Myocyte (in vitro differentiated cells): ENCODE measurements at regions not wholly inside any gene's neighbourhood (a gene's known extent, or its start where the extent isn't known, plus 50 kb on each side); places are given as distances from the start of the nearest gene placed in this dataset.

Experiments
- DNase-seq: peaks from one replicate; pipeline ENCODE4 v3.0.0-alpha.2; 2012; ENCODE audit warnings: low read depth

GRCh38 chr10:128606055-128606454 lies 479.8 kb upstream of the MKI67 start:
- DNase-seq: no peak

- DNase-seq: no peak
Measured at GRCh38 chr10:128608791-128609190, 482.6 kb upstream of the MKI67 start.

- DNase-seq: no peak
Measured at GRCh38 chr10:128609460-128609859, 483.2 kb upstream of the MKI67 start.

- no peak for DNase-seq
Measured at GRCh38 chr10:128610113-128610512, 483.9 kb upstream of the MKI67 start.

- no peak for DNase-seq
Measured at GRCh38 chr10:128612195-128612594, 486.0 kb upstream of the MKI67 start.

GRCh38 chr10:128612631-128613030 lies 486.4 kb upstream of the MKI67 start:
- DNase-seq: no peak

GRCh38 chr10:128614016-128614605 lies 487.9 kb upstream of the MKI67 start:
- no peak for DNase-seq

- DNase-seq: no peak
Measured at GRCh38 chr10:128614802-128615553, 488.8 kb upstream of the MKI67 start.

GRCh38 chr10:128617532-128617931 lies 491.3 kb upstream of the MKI67 start:
- DNase-seq: no peak

GRCh38 chr10:128622706-128623105 lies 496.5 kb upstream of the MKI67 start:
- DNase-seq: no peak

- no peak for DNase-seq
Measured at GRCh38 chr10:128623776-128624175, 497.6 kb upstream of the MKI67 start.

GRCh38 chr10:128624656-128625530 lies 498.7 kb upstream of the MKI67 start:
- no peak for DNase-seq

- DNase-seq: no peak
Measured at GRCh38 chr10:128625926-128626325, 499.7 kb upstream of the MKI67 start.

- no peak for DNase-seq
Measured at GRCh38 chr10:128626397-128627000, 500.3 kb upstream of the MKI67 start.

- no peak for DNase-seq
Measured at GRCh38 chr10:128627811-128628210, 501.6 kb upstream of the MKI67 start.

- no peak for DNase-seq
Measured at GRCh38 chr10:128628252-128628651, 502.0 kb upstream of the MKI67 start.

GRCh38 chr10:128629111-128630096 lies 503.2 kb upstream of the MKI67 start:
- no peak for DNase-seq

- DNase-seq: no peak
Measured at GRCh38 chr10:128630787-128631252, 504.6 kb upstream of the MKI67 start.

- DNase-seq: peak; percentile 1
Measured at GRCh38 chr10:128631801-128632241, 505.6 kb upstream of the MKI67 start.

- DNase-seq: no peak
Measured at GRCh38 chr10:128632694-128633093, 506.5 kb upstream of the MKI67 start.
